GM19438 (cell line): ENCODE measurements at regions not wholly inside any gene's neighbourhood (a gene's known extent, or its start where the extent isn't known, plus 50 kb on each side); places are given as distances from the start of the nearest gene placed in this dataset.
"Not testable (repeated sequence)": the region's sequence is repeated elsewhere in the genome, so short reads cannot be mapped to it uniquely, and the experiment has no call there.

Experiments used
- ATAC-seq: cut with Tn5 transposase; IDR thresholded peaks from one replicate; pipeline ENCODE4 v1.9.1; 2021; ENCODE audit warnings: low read depth; ENCODE audit not compliant: unreplicated experiment

GRCh38 chr14:30409508-30410015 lies 149.4 kb upstream of the G2E3 start:
- ATAC-seq: not testable (repeated sequence)

- no peak for ATAC-seq
Measured at GRCh38 chr14:30410986-30411385, 148.0 kb upstream of the G2E3 start.

GRCh38 chr14:30413184-30413583 lies 145.8 kb upstream of the G2E3 start:
- ATAC-seq: not testable (repeated sequence)

- no peak for ATAC-seq
Measured at GRCh38 chr14:30417121-30417520, 141.8 kb upstream of the G2E3 start.

- no peak for ATAC-seq
Measured at GRCh38 chr14:30417999-30418398, 141.0 kb upstream of the G2E3 start.

GRCh38 chr14:30419037-30419436 lies 139.9 kb upstream of the G2E3 start:
- ATAC-seq: no peak

- ATAC-seq: no peak
Measured at GRCh38 chr14:30420515-30420914, 138.4 kb upstream of the G2E3 start.

GRCh38 chr14:30426463-30426862 lies 132.5 kb upstream of the G2E3 start:
- ATAC-seq: no peak

GRCh38 chr14:30427401-30427800 lies 131.6 kb upstream of the G2E3 start:
- ATAC-seq: no peak

- no peak for ATAC-seq
Measured at GRCh38 chr14:30427846-30428245, 131.1 kb upstream of the G2E3 start.

GRCh38 chr14:30431552-30431951 lies 127.4 kb upstream of the G2E3 start:
- ATAC-seq: no peak

GRCh38 chr14:30440961-30441360 lies 118.0 kb upstream of the G2E3 start:
- no peak for ATAC-seq

- no peak for ATAC-seq
Measured at GRCh38 chr14:30443368-30444007, 115.5 kb upstream of the G2E3 start.

- ATAC-seq: no peak
Measured at GRCh38 chr14:30444451-30444850, 114.5 kb upstream of the G2E3 start.

- no peak for ATAC-seq
Measured at GRCh38 chr14:30445011-30445793, 113.8 kb upstream of the G2E3 start.

GRCh38 chr14:30445852-30446251 lies 113.1 kb upstream of the G2E3 start:
- ATAC-seq: no peak

GRCh38 chr14:30450631-30451545 lies 108.1 kb upstream of the G2E3 start:
- no peak for ATAC-seq

- ATAC-seq: no peak
Measured at GRCh38 chr14:30456296-30456695, 102.7 kb upstream of the G2E3 start.

GRCh38 chr14:30462358-30462757 lies 96.6 kb upstream of the G2E3 start:
- no peak for ATAC-seq

- no peak for ATAC-seq
Measured at GRCh38 chr14:30464481-30464880, 94.5 kb upstream of the G2E3 start.

- no peak for ATAC-seq
Measured at GRCh38 chr14:30468354-30468753, 90.6 kb upstream of the G2E3 start.
